ENCODE measurements at regions not wholly inside any gene's neighbourhood (a gene's known extent, or its start where the extent isn't known, plus 50 kb on each side); places are given as distances from the start of the nearest gene placed in this dataset.

GRCh38 chr1:83596331-83596730, 402.6 kb downstream of the TTLL7 start:
- Histone ChIP-seq H3K4me3 (ENCODE audit: severe bottlenecking) (no peak overlapping the region), H3K4me1 (ENCODE audit: insufficient read depth, poor library complexity, severe bottlenecking) (no peaks in the 10 kb centered on the region), H3K36me3 (ENCODE audit: low read depth) (no peaks in the 10 kb centered on the region), H3K27me3 (ENCODE audit: insufficient read depth, poor library complexity, severe bottlenecking) (no peaks in the 10 kb centered on the region), H3K9me3 (ENCODE audit: severe bottlenecking) (no peaks in the 10 kb centered on the region), H3K27ac (ENCODE audit: poor library complexity, severe bottlenecking) (no peak overlapping the region)
- no peak for TF ChIP-seq CTCF (IDR thresholded peaks at IDR 0.05; ENCODE audit: poor library complexity, severe bottlenecking)
- ATAC-seq (ENCODE audit: low read depth) (no peak), DNase-seq (ENCODE audit: low spot score) (no peak)

- Histone ChIP-seq H3K36me3 (ENCODE audit: low read depth) (no peaks in the 10 kb centered on the region), H3K27ac (ENCODE audit: poor library complexity, severe bottlenecking) (no peak overlapping the region), H3K4me3 (ENCODE audit: severe bottlenecking) (no peak overlapping the region), H3K27me3 (ENCODE audit: insufficient read depth, poor library complexity, severe bottlenecking) (no peaks in the 10 kb centered on the region), H3K9me3 (ENCODE audit: severe bottlenecking) (no peaks in the 10 kb centered on the region), H3K4me1 (ENCODE audit: insufficient read depth, poor library complexity, severe bottlenecking) (no peaks in the 10 kb centered on the region)
- DNase-seq (ENCODE audit: low spot score) (no peak), ATAC-seq (ENCODE audit: low read depth) (no peak)
- no peak for TF ChIP-seq CTCF (IDR thresholded peaks at IDR 0.05; ENCODE audit: poor library complexity, severe bottlenecking)
Measured at GRCh38 chr1:83593073-83593472, 405.9 kb downstream of the TTLL7 start.

GRCh38 chr1:83588140-83588539, 410.8 kb downstream of the TTLL7 start:
- no peak for TF ChIP-seq CTCF (IDR thresholded peaks at IDR 0.05; ENCODE audit: poor library complexity, severe bottlenecking)
- no peaks in the 10 kb centered on the region for H3K36me3 ChIP-seq (ENCODE audit: low read depth)
- no peak for DNase-seq (ENCODE audit: low spot score)
- no peaks in the 10 kb centered on the region for H3K27me3 ChIP-seq (ENCODE audit: insufficient read depth, poor library complexity, severe bottlenecking)
- no peaks in the 10 kb centered on the region for H3K4me1 ChIP-seq (ENCODE audit: insufficient read depth, poor library complexity, severe bottlenecking)
- no peaks in the 10 kb centered on the region for H3K9me3 ChIP-seq (ENCODE audit: severe bottlenecking)
- H3K27ac ChIP-seq (ENCODE audit: poor library complexity, severe bottlenecking): no peak overlapping the region
- ATAC-seq (ENCODE audit: low read depth): no peak
- no peak overlapping the region for H3K4me3 ChIP-seq (ENCODE audit: severe bottlenecking)

- no peaks in the 10 kb centered on the region for H3K27me3 ChIP-seq (ENCODE audit: insufficient read depth, poor library complexity, severe bottlenecking)
- TF ChIP-seq CTCF (IDR thresholded peaks at IDR 0.05; ENCODE audit: poor library complexity, severe bottlenecking): no peak
- H3K36me3 ChIP-seq (ENCODE audit: low read depth): no peaks in the 10 kb centered on the region
- no peak overlapping the region for H3K4me3 ChIP-seq (ENCODE audit: severe bottlenecking)
- no peak for DNase-seq (ENCODE audit: low spot score)
- H3K27ac ChIP-seq (ENCODE audit: poor library complexity, severe bottlenecking): no peak overlapping the region
- H3K4me1 ChIP-seq (ENCODE audit: insufficient read depth, poor library complexity, severe bottlenecking): no peaks in the 10 kb centered on the region
- peak; percentile 29; the same call in 1 of the 3 replicates for ATAC-seq (ENCODE audit: low read depth)
- H3K9me3 ChIP-seq (ENCODE audit: severe bottlenecking): no peaks in the 10 kb centered on the region
Measured at GRCh38 chr1:83583351-83584014, 415.4 kb downstream of the TTLL7 start.

- ATAC-seq (ENCODE audit: low read depth) (no peak), DNase-seq (ENCODE audit: low spot score) (no peak)
- no peak overlapping the region for H3K4me3 ChIP-seq (ENCODE audit: severe bottlenecking)
- H3K9me3 ChIP-seq (ENCODE audit: severe bottlenecking): no peaks in the 10 kb centered on the region
- H3K27me3 ChIP-seq (ENCODE audit: insufficient read depth, poor library complexity, severe bottlenecking): no peaks in the 10 kb centered on the region
- TF ChIP-seq CTCF (IDR thresholded peaks at IDR 0.05; ENCODE audit: poor library complexity, severe bottlenecking): no peak
- H3K4me1 ChIP-seq (ENCODE audit: insufficient read depth, poor library complexity, severe bottlenecking): no peaks in the 10 kb centered on the region
- H3K36me3 ChIP-seq (ENCODE audit: low read depth): no peaks in the 10 kb centered on the region
- H3K27ac ChIP-seq (ENCODE audit: poor library complexity, severe bottlenecking): no peak overlapping the region
Measured at GRCh38 chr1:83581747-83582146, 417.2 kb downstream of the TTLL7 start.
